Hepatocyte (in vitro differentiated cells): ENCODE measurements at regions not wholly inside any gene's neighbourhood (a gene's known extent, or its start where the extent isn't known, plus 50 kb on each side); places are given as distances from the start of the nearest gene placed in this dataset.

ENCODE experiments used
- EZH2phosphoT487 ChIP-seq: fragments of 200-600 bp; sonication (generic); IDR thresholded peaks from one replicate; pipeline ENCODE4 v1.6.1; 2018; ENCODE audit warnings: antibody characterized with exemption, mild to moderate bottlenecking, low read depth, moderate library complexity; ENCODE audit not compliant: unreplicated experiment, severe bottlenecking
- TF ChIP-seq, protein P1 (sequence below): fragments of 200-600 bp; sonication (generic); IDR thresholded peaks from 2 replicates; pipeline ENCODE4 v1.5.1; 2016; ENCODE audit warnings: antibody characterized with exemption, mild to moderate bottlenecking; ENCODE audit not compliant: poor library complexity

DNA sequence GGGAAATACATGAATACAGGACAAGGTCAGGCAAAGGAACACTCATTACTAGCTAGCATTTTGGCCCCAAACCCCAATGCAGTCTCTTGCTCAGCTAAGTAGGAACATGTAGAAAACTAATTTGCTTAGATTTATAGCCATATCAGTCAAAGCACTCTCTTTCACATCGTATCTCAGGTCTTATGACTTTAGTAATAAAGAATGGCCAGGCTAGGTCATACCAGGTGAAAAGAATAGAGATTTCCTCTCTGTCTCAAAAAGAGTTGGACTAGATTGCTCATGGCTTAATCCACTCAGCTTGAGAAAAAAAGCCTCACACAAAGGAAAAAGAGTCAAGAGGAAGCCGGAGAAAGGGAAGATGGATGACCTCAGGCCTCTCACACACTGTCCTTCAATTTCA is 772.7 kb upstream of the SEMA6A start:
- TF ChIP-seq EZH2phosphoT487: no peak
- TF ChIP-seq, protein P1, sequence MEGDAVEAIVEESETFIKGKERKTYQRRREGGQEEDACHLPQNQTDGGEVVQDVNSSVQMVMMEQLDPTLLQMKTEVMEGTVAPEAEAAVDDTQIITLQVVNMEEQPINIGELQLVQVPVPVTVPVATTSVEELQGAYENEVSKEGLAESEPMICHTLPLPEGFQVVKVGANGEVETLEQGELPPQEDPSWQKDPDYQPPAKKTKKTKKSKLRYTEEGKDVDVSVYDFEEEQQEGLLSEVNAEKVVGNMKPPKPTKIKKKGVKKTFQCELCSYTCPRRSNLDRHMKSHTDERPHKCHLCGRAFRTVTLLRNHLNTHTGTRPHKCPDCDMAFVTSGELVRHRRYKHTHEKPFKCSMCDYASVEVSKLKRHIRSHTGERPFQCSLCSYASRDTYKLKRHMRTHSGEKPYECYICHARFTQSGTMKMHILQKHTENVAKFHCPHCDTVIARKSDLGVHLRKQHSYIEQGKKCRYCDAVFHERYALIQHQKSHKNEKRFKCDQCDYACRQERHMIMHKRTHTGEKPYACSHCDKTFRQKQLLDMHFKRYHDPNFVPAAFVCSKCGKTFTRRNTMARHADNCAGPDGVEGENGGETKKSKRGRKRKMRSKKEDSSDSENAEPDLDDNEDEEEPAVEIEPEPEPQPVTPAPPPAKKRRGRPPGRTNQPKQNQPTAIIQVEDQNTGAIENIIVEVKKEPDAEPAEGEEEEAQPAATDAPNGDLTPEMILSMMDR: no peak
